Fibroblast of lung (primary cell): ENCODE measurements at regions not wholly inside any gene's neighbourhood (a gene's known extent, or its start where the extent isn't known, plus 50 kb on each side); places are given as distances from the start of the nearest gene placed in this dataset.

Experiments used
- DNase-seq, 2 donors: peaks; one replicate each; pipeline versions ENCODE4 v3.0.0 to v3.0.0-alpha.2; 2010; ENCODE audit warnings: low read depth in 2 of 2
- H2AFZ ChIP-seq: 2 replicates; pipeline ENCODE4 v1.5.1; 2012; ENCODE audit warnings: low read length, control low read depth, inconsistent platforms
- H3K27ac ChIP-seq: 2 replicates; pipeline ENCODE4 v1.5.1; 2011; ENCODE audit warnings: low read length, control low read depth; ENCODE audit not compliant: insufficient read depth
- H3K27me3 ChIP-seq: 2 replicates; pipeline ENCODE4 v1.5.1; 2011; ENCODE audit warnings: mild to moderate bottlenecking, low read length; ENCODE audit not compliant: control insufficient read depth, insufficient read depth
- H3K36me3 ChIP-seq: 2 replicates; pipeline ENCODE4 v1.5.1; 2011; ENCODE audit warnings: low read length; ENCODE audit not compliant: control insufficient read depth, insufficient read depth
- H3K4me1 ChIP-seq: 2 replicates; pipeline ENCODE4 v1.5.1; 2011; ENCODE audit warnings: low read length; ENCODE audit not compliant: control insufficient read depth, insufficient read depth; ENCODE audit errors: extremely low read depth
- H3K4me2 ChIP-seq: 2 replicates; pipeline ENCODE4 v1.5.1; 2011; ENCODE audit warnings: low read length, control low read depth; ENCODE audit not compliant: insufficient read depth; ENCODE audit errors: extremely low read depth
- H3K4me3 ChIP-seq, 4 experiments: fragments of 200-600 bp in 1 of 4; sonication (generic) in 1 of 4; replicated peaks in 1 of 4; 2 replicates each; pipeline ENCODE4 v1.5.1; 2011 to 2016; ENCODE audit warnings: low read length in 4 of 4, low read depth in 3 of 4, mild to moderate bottlenecking in 3 of 4, control low read depth in 2 of 4, inconsistent platforms in 1 of 4, mixed read lengths in 1 of 4; ENCODE audit not compliant: insufficient read depth in 1 of 4; ENCODE audit errors: control extremely low read depth in 1 of 4
- H3K79me2 ChIP-seq: 2 replicates; pipeline ENCODE4 v1.5.1; 2012; ENCODE audit warnings: mild to moderate bottlenecking, low read length, inconsistent platforms; ENCODE audit not compliant: control insufficient read depth, insufficient read depth
- H3K9ac ChIP-seq: 2 replicates; pipeline ENCODE4 v1.5.1; 2011; ENCODE audit warnings: mild to moderate bottlenecking, low read length, control low read depth; ENCODE audit not compliant: insufficient read depth
- H3K9me3 ChIP-seq: 2 replicates; pipeline ENCODE4 v1.5.1; 2012; ENCODE audit warnings: low read depth, low read length; ENCODE audit not compliant: control insufficient read depth, insufficient read depth
- H4K20me1 ChIP-seq: 2 replicates; pipeline ENCODE4 v1.5.1; 2011; ENCODE audit warnings: low read length; ENCODE audit not compliant: control insufficient read depth, insufficient read depth; ENCODE audit errors: extremely low read depth
- EZH2 ChIP-seq: IDR thresholded peaks from 2 replicates; pipeline ENCODE4 v1.5.1; 2012; ENCODE audit warnings: low read length, control low read depth, mild to moderate bottlenecking; ENCODE audit errors: missing control alignments
- TF ChIP-seq, protein P1 (sequence below), 2 donors: IDR thresholded peaks in 1 of 2; conservative IDR thresholded peaks in 1 of 2; 1 replicate in 1 of 2; 2 replicates in 1 of 2; pipeline ENCODE4 v1.5.1; 2011 to 2012; ENCODE audit warnings: low read length in 2 of 2, control low read depth in 1 of 2, inconsistent platforms in 1 of 2, low read depth in 1 of 2, mild to moderate bottlenecking in 1 of 2

DNA sequence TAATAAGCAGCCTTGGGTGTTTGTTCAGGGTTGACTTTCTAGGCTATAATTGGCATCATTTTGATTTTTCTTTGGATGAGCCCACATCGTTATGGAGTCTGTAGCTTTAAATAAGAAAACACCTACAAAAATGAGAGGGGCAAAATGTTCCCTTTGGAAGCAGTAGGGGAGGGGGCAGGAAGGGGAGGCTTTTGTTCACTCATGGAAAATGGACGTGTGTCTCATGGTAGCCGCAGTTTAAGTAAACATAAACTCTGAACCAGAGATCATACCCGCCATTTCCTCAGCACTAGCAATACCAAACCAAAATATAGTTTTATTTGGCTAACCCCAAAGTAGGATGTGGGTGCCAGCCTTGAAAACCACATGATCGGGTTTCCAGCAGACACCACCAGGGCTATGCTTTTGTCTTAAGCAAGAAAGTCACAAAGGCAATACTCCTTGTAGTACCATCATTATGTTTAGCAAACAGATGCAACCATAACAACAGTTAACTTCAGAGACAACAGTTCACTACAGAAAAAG, 572.5 kb upstream of the JAG1 start:
- H3K27ac ChIP-seq, result no peak overlapping the region
- H2AFZ ChIP-seq, result no peak overlapping the region
- no peaks in the 10 kb centered on the region for H3K4me1 ChIP-seq
- no peaks in the 10 kb centered on the region for H3K79me2 ChIP-seq
- no peak for DNase-seq
- no peak for TF ChIP-seq EZH2
- TF ChIP-seq, protein P1, sequence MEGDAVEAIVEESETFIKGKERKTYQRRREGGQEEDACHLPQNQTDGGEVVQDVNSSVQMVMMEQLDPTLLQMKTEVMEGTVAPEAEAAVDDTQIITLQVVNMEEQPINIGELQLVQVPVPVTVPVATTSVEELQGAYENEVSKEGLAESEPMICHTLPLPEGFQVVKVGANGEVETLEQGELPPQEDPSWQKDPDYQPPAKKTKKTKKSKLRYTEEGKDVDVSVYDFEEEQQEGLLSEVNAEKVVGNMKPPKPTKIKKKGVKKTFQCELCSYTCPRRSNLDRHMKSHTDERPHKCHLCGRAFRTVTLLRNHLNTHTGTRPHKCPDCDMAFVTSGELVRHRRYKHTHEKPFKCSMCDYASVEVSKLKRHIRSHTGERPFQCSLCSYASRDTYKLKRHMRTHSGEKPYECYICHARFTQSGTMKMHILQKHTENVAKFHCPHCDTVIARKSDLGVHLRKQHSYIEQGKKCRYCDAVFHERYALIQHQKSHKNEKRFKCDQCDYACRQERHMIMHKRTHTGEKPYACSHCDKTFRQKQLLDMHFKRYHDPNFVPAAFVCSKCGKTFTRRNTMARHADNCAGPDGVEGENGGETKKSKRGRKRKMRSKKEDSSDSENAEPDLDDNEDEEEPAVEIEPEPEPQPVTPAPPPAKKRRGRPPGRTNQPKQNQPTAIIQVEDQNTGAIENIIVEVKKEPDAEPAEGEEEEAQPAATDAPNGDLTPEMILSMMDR (conservative IDR thresholded peaks at IDR 0.05 in 1 of 2, IDR thresholded peaks at IDR 0.05 in 1 of 2; ENCODE audit: low read depth in 1 of 2, low read length in 2 of 2), result no peak
- H3K4me3 ChIP-seq, result no peak overlapping the region
- H3K9ac ChIP-seq, result no peak overlapping the region
- H3K4me2 ChIP-seq, result no peak overlapping the region
- H3K9me3 ChIP-seq, result no peaks in the 10 kb centered on the region
- no peaks in the 10 kb centered on the region for H4K20me1 ChIP-seq
- peaks cover 2% of the 10 kb centered on the region for H3K27me3 ChIP-seq
- H3K36me3 ChIP-seq, result no peaks in the 10 kb centered on the region

DNA sequence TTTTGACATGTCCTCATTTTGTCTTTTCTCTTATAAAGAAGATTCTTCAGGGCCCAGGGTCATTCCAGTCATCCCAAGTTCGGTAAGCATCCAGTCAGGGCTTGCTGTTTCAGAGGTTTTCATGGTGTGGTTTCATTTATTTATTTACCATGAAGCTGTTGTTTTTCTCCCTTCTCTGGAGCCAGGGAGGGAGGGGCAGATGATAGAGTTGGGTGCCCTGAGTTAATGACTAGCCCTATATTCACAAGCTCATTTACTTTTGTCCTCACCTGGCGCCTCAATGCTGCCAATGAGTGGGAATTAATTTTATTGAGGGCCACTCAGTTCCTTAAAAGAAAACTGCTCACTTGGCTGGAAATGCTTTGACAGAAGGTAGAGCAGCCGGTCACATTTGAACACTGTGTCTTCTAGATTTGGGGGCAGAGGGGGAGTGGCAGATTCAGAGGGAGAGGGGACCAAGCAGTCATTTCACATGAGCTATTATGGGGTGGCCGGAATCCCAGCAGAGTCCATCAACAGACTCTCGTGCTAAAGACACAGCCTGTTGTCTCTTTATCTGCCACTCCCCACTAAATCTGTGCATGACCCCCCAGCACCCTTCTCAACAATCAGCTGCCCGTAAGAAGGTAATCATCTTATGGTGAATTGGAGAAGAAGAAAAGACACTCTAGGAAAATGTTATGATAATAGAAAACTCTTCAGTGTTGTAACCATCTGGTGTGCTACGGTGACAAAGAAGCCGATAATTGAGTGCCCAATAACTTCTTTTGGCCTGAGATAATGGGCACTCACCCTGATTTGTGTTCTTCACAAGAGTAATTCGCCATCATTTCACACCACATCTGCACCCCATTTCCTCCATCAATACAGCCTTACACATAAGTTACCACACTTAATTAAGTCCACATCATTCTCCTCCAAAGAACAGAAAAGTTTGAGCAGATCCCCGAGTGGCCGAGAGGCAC, 573.5 kb upstream of the JAG1 start:
- Histone ChIP-seq H3K4me3 (no peak overlapping the region), H3K36me3 (no peaks in the 10 kb centered on the region), H4K20me1 (no peaks in the 10 kb centered on the region), H3K9me3 (no peaks in the 10 kb centered on the region), H3K4me2 (no peak overlapping the region), H3K27me3 (peaks cover 2% of the 10 kb centered on the region), H3K9ac (no peak overlapping the region), H3K27ac (no peak overlapping the region), H2AFZ (no peak overlapping the region), H3K79me2 (no peaks in the 10 kb centered on the region), H3K4me1 (no peaks in the 10 kb centered on the region)
- TF ChIP-seq, protein P1 (conservative IDR thresholded peaks at IDR 0.05 in 1 of 2, IDR thresholded peaks at IDR 0.05 in 1 of 2; ENCODE audit: low read depth in 1 of 2, low read length in 2 of 2), result no peak
- TF ChIP-seq EZH2, result no peak
- DNase-seq, result no peak

DNA sequence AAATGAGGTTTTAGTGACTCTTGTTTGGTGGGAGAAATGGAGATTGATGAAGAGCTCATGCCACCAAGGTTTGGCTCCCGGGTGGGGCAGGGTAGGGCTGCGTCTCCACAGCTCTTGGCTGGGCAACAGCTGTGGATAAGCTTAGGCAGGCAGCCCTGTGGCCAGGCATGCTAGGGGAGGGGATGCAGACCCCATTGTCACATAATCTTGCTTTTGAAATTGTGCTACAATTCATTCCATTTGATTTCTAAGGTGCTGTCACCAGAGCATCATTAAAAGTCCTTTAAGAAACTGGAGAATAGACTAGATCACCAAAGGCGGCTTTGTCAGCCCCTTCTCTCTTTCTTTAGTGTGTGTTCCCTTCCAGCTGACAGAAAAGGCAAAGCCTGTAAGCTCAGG, 574.2 kb upstream of the JAG1 start:
- H2AFZ ChIP-seq, result no peak overlapping the region
- H3K9ac ChIP-seq, result no peak overlapping the region
- H3K27me3 ChIP-seq, result peaks cover 2% of the 10 kb centered on the region
- no peak for DNase-seq
- no peaks in the 10 kb centered on the region for H3K36me3 ChIP-seq
- H3K79me2 ChIP-seq, result no peaks in the 10 kb centered on the region
- no peak overlapping the region for H3K4me2 ChIP-seq
- no peaks in the 10 kb centered on the region for H3K9me3 ChIP-seq
- no peaks in the 10 kb centered on the region for H4K20me1 ChIP-seq
- TF ChIP-seq, protein P1 (conservative IDR thresholded peaks at IDR 0.05 in 1 of 2, IDR thresholded peaks at IDR 0.05 in 1 of 2; ENCODE audit: low read depth in 1 of 2, low read length in 2 of 2), result no peak
- no peak for TF ChIP-seq EZH2
- no peak overlapping the region for H3K4me3 ChIP-seq
- H3K4me1 ChIP-seq, result no peaks in the 10 kb centered on the region
- H3K27ac ChIP-seq, result no peak overlapping the region
